ENCODE measurements at regions not wholly inside any gene's neighbourhood (a gene's known extent, or its start where the extent isn't known, plus 50 kb on each side); places are given as distances from the start of the nearest gene placed in this dataset.

GRCh38 chr3:126287171-126287535 lies 70.1 kb downstream of the KLF15 start:
- no peak for TF ChIP-seq CTCF (IDR thresholded peaks at IDR 0.05)
- TF ChIP-seq EP300 (IDR thresholded peaks at IDR 0.05) = no peak
- TF ChIP-seq POLR2A (IDR thresholded peaks at IDR 0.05) = no peak

All from tibial nerve (tissue), 4 donors.